AG04450 (cell line): ENCODE measurements at regions not wholly inside any gene's neighbourhood (a gene's known extent, or its start where the extent isn't known, plus 50 kb on each side); places are given as distances from the start of the nearest gene placed in this dataset.

Source experiments
- CTCF ChIA-PET: fragments of 300-600, 350-600 bp; formaldehyde crosslinking; extraction: SDS; loops from one replicate; lab custom pipeline; 2022; ENCODE audit warnings: antibody characterized with exemption, inconsistent platforms; lab: Charles Lee
- POLR2A ChIA-PET: fragments of 350-600 bp; formaldehyde crosslinking; extraction: SDS; loops from one replicate; lab custom pipeline; 2021; ENCODE audit warnings: antibody characterized with exemption, inconsistent platforms; lab: Yijun Ruan, JAX
- DNase-seq: peaks from one replicate; pipeline ENCODE4 v3.0.0-alpha.2; 2011; ENCODE audit warnings: low read depth, low spot score
- H3K27ac ChIP-seq: one replicate; pipeline ENCODE4 v1.5.1; 2012; ENCODE audit warnings: low read depth, low read length, control low read depth
- H3K27me3 ChIP-seq: one replicate; pipeline ENCODE4 v1.6.0; 2012; ENCODE audit warnings: low read length; ENCODE audit not compliant: control insufficient read depth, insufficient read depth
- H3K4me3 ChIP-seq: 2 replicates; pipeline ENCODE4 v1.5.1; 2011; ENCODE audit warnings: mild to moderate bottlenecking, low read depth, low read length, control low read depth
- H3K9me3 ChIP-seq: 2 replicates; pipeline ENCODE4 v1.5.1; 2012; ENCODE audit warnings: low read length; ENCODE audit not compliant: control insufficient read depth, insufficient read depth
- CTCF ChIP-seq: IDR thresholded peaks from 2 replicates; pipeline ENCODE4 v1.5.1; 2011; ENCODE audit warnings: low read depth, low read length, control low read depth, inconsistent platforms

- H3K27ac ChIP-seq, result no peak overlapping the region
- CTCF ChIA-PET, result no interaction called here
- no peak overlapping the region for H3K4me3 ChIP-seq
- no peak for TF ChIP-seq CTCF
- H3K27me3 ChIP-seq, result no peaks in the 10 kb centered on the region
- POLR2A ChIA-PET, result no interaction called here
- no peak for DNase-seq
- no peaks in the 10 kb centered on the region; the same call in 1 of the 2 replicates for H3K9me3 ChIP-seq
These were observed 402.2 kb downstream of the NR4A2 start for GRCh38 chr2:155930312-155930711.

GRCh38 chr2:155917380-155917779 lies 415.1 kb downstream of the NR4A2 start:
- ChIA-PET POLR2A (no interaction called here), CTCF (no interaction called here)
- no peaks in the 10 kb centered on the region for H3K27me3 ChIP-seq
- no peak overlapping the region for H3K27ac ChIP-seq
- peaks cover 4% of the 10 kb centered on the region for H3K9me3 ChIP-seq
- DNase-seq, result no peak
- no peak for TF ChIP-seq CTCF
- no peak overlapping the region for H3K4me3 ChIP-seq

- H3K27me3 ChIP-seq, result no peaks in the 10 kb centered on the region
- no peak overlapping the region for H3K27ac ChIP-seq
- DNase-seq, result no peak
- CTCF ChIA-PET, result no interaction called here
- no peak overlapping the region for H3K4me3 ChIP-seq
- no peaks in the 10 kb centered on the region for H3K9me3 ChIP-seq
- TF ChIP-seq CTCF, result no peak
- POLR2A ChIA-PET, result no interaction called here
These were observed 419.2 kb downstream of the NR4A2 start for GRCh38 chr2:155913356-155913755.

GRCh38 chr2:155908567-155908966 lies 424.0 kb downstream of the NR4A2 start:
- no peaks in the 10 kb centered on the region for H3K9me3 ChIP-seq
- H3K4me3 ChIP-seq, result no peak overlapping the region
- DNase-seq, result no peak
- ChIA-PET POLR2A (no interaction called here), CTCF (no interaction called here)
- TF ChIP-seq CTCF, result no peak
- H3K27ac ChIP-seq, result no peak overlapping the region
- H3K27me3 ChIP-seq, result no peaks in the 10 kb centered on the region

- H3K27ac ChIP-seq, result no peak overlapping the region
- H3K9me3 ChIP-seq, result no peaks in the 10 kb centered on the region
- no peak for TF ChIP-seq CTCF
- DNase-seq, result no peak
- ChIA-PET CTCF (no interaction called here), POLR2A (no interaction called here)
- no peak overlapping the region for H3K4me3 ChIP-seq
- no peaks in the 10 kb centered on the region for H3K27me3 ChIP-seq
These were observed 425.3 kb downstream of the NR4A2 start for GRCh38 chr2:155907211-155907610.
